GM08714 (cell line): ENCODE measurements at regions not wholly inside any gene's neighbourhood (a gene's known extent, or its start where the extent isn't known, plus 50 kb on each side); places are given as distances from the start of the nearest gene placed in this dataset.

Source experiments
- H3K4me3 ChIP-seq: fragments of 200-500 bp; sonication (Bioruptor generic); 2 replicates; pipeline ENCODE4 v1.5.1; 2014; ENCODE audit warnings: mild to moderate bottlenecking, low read length, inconsistent platforms
- ZNF274 ChIP-seq: IDR thresholded peaks from 2 replicates; pipeline ENCODE4 v1.6.1; 2012; ENCODE audit warnings: mild to moderate bottlenecking, low read depth, low read length

GRCh38 chr7:3204526-3204925, 96.5 kb upstream of the SDK1 start:
- TF ChIP-seq ZNF274, result no peak

DNA sequence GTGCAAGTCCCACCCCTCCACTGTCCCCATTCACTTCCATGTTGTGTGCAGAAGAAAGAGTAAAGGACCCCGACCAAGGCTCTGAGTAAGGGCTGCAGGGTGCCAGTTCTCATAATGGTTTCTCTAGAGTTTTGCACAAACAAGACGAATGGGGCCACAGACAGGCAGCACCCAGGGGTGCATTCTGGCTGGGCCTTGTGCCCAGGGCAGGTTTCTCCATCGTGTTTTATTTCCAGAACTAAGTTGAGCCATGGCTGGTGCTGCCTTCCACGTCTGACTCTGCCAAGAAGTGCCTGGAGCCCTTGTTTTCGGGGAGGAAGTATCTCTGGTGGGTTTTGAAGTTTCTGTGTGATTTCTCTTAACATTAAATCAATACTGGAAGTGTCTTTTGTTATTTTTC, 95.0 kb upstream of the SDK1 start:
- H3K4me3 ChIP-seq, result no peak overlapping the region
- TF ChIP-seq ZNF274, result no peak

More at GRCh38 chr7:3204526-3204925, 96.5 kb upstream of the SDK1 start:
- no peak overlapping the region for H3K4me3 ChIP-seq

GRCh38 chr7:3206771-3207191, 94.3 kb upstream of the SDK1 start:
- no peak overlapping the region for H3K4me3 ChIP-seq
- TF ChIP-seq ZNF274, result no peak

- no peak for TF ChIP-seq ZNF274
- H3K4me3 ChIP-seq, result no peak overlapping the region
These were observed 93.6 kb upstream of the SDK1 start for GRCh38 chr7:3207387-3207902.

DNA sequence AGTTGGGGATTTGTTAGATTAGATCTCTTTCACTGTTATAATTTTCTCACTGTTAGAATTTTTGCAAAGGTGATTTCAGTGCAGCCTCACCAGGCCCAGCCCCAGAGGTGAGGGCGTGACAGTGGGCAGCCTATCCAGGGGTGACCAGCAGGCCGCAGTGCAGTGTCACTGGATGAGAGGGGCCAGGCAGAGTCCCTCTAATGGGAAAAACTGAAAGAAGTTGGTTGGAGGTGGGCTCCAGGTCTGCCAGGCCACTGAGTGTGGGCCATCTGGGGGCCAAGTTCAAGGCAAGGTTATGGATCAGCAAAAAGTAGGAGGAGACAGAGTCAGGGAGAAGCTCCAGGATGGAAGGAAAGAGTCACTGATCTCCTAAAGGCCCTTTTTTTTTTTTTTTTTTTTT, 90.5 kb upstream of the SDK1 start:
- TF ChIP-seq ZNF274, result no peak
- H3K4me3 ChIP-seq, result no peak overlapping the region

DNA sequence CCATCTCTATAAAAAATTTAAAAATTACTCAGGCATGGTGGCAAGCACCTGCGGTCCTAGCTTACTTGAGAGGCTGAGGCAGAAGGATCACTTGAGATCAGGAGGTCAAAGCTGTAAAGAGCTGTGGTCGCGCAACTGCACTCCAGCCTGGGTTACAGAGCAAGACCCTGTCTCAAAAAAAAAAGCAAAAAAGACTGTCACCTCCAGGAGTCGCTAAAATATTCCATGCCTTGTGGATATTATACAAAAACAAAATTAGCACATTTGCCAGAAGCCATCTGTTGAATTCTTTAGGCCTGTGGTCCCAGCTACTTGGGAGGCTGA, 87.0 kb upstream of the SDK1 start:
- H3K4me3 ChIP-seq, result no peak overlapping the region
- TF ChIP-seq ZNF274, result no peak

DNA sequence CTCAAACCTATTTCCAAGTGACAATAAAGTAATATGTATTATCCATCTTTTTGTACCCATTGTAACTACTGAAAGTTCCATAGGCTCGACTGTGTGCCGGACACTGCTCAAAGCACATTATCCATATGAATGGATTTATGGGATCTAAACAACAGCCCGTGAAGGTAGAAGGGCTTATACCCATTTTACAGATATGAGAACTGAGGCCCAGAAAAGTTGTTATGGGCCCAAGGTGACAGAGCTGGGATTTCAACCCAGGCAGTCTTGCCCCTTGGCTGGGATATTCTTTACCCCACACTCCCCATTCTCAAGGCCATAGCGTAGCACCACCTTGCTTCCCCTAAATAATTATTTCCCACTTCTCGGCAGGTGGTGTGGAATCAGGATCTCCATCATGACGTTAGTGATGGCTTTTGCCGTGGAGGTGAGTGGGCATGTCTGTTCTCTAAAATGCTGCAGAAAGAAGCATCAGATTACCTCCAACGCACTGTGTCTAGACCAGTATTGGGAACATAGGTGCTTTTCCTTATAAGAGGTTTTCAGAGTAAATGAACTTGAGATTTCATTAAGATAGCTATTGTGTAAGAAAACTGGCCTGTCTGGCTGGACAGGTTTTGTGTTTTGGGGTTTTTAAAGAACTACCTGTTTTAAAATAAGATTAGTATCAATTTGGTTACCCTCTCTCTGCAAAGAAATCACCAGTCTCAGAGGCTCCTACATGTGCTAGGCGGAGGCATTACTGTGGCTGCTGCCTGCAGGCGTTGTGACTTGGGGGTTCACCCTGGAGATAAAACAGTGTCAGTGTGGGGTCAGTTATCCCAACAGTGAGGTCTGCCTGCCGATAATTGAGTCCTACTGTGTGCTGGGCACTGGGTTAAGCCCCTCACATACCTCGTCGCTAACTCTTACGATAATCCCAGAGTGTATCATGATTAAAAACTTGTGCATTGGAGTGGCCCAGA, 85.1 kb upstream of the SDK1 start:
- TF ChIP-seq ZNF274, result no peak
- H3K4me3 ChIP-seq, result no peak overlapping the region

- H3K4me3 ChIP-seq, result no peak overlapping the region
- TF ChIP-seq ZNF274, result no peak
These were observed 83.9 kb upstream of the SDK1 start for GRCh38 chr7:3217166-3217565.

- H3K4me3 ChIP-seq, result no peak overlapping the region
- no peak for TF ChIP-seq ZNF274
These were observed 82.4 kb upstream of the SDK1 start for GRCh38 chr7:3218411-3219225.

GRCh38 chr7:3229904-3230470, 71.1 kb upstream of the SDK1 start:
- H3K4me3 ChIP-seq, result no peak overlapping the region
- TF ChIP-seq ZNF274, result no peak

DNA sequence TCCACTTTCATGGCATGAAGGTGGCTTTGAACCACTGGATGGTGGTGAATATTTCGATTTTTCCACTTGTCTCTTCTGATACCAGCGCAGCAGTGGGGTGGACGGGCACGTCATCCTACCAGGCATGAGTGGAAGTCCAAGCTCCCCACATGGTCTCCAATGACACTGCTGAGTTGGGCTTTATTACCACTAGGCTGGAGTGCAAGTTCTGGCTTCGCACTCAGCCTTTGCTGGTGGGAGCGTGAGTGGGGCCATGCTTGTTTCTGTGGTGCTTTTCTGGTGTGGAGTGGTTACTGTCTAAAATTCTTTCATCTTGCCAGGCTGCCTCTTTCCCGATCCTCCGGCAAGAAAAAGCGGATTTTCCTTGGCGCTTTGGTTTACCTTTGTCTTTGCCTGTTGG, 70.1 kb upstream of the SDK1 start:
- H3K4me3 ChIP-seq, result no peak overlapping the region

GRCh38 chr7:3232228-3232627, 68.8 kb upstream of the SDK1 start:
- no peak overlapping the region for H3K4me3 ChIP-seq
- no peak for TF ChIP-seq ZNF274

More for the DNA sequence above, 70.1 kb upstream of the SDK1 start:
- TF ChIP-seq ZNF274, result no peak

DNA sequence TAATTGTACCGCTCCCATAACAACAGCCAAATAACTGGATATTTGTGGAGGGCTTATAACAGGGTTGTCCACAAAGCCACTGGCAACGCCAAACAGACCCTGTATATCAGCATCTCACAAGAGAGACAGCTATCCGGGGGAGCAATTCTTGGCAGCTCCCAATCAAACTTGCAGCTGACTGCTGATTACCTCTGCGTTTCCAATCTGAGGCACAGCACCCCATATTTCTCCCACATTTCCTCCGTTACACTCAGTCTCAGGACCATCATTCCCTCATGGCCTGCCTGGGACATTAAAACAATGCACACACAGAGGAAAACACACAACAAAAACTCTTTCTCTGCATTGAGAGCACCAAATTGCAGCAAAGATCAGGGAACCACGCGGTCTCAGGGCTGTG, 67.8 kb upstream of the SDK1 start:
- no peak for TF ChIP-seq ZNF274
- no peak overlapping the region for H3K4me3 ChIP-seq

GRCh38 chr7:3234051-3234450, 67.0 kb upstream of the SDK1 start:
- no peak overlapping the region for H3K4me3 ChIP-seq
- TF ChIP-seq ZNF274, result no peak

GRCh38 chr7:3234851-3235250, 66.2 kb upstream of the SDK1 start:
- H3K4me3 ChIP-seq, result no peak overlapping the region
- TF ChIP-seq ZNF274, result no peak
